ENCODE measurements at regions not wholly inside any gene's neighbourhood (a gene's known extent, or its start where the extent isn't known, plus 50 kb on each side); places are given as distances from the start of the nearest gene placed in this dataset.
"Not testable (repeated sequence)": the region's sequence is repeated elsewhere in the genome, so short reads cannot be mapped to it uniquely, and the experiment has no call there.

- TF ChIP-seq CTCF (IDR thresholded peaks at IDR 0.05; ENCODE audit: insufficient read depth, low read length, poor library complexity, severe bottlenecking); EZH2phosphoT487 (conservative IDR thresholded peaks at IDR 0.05; ENCODE audit: low read length): not testable (repeated sequence)
Measured at GRCh38 chr7:156347703-156348248, 292.8 kb upstream of the RNF32 start.
